ENCODE measurements at regions not wholly inside any gene's neighbourhood (a gene's known extent, or its start where the extent isn't known, plus 50 kb on each side); places are given as distances from the start of the nearest gene placed in this dataset.
"Not testable (repeated sequence)": the region's sequence is repeated elsewhere in the genome, so short reads cannot be mapped to it uniquely, and the experiment has no call there.

DNA sequence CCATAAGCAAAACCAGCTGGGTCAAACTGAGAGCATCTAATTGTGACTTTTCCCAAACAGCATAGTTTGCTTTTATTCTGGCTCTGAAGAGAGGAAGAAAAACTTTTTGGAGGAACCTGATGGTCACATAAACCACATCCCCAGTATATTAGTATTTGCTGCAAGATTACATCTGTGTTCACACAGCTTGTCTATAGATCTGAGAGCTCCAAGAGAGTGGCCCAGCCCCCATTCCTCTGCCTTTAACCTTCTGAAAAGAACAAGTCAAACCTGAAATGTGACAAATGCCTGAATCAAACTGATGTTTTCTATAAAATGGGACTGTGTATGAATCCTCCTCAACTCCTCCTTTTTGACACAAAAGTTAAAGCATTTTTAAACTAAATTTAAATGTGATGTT is 435.2 kb downstream of the ZNF479 start:
- H3K36me3 ChIP-seq; intact Hi-C loops (cut with DNase I; ENCODE audit: low total_unique reads); H3K4me1 ChIP-seq; H3K27ac ChIP-seq; H3K27me3 ChIP-seq; H3K4me3 ChIP-seq; DNase-seq (ENCODE audit: low spot score in 2 of 2): not testable (repeated sequence)
- peaks cover 0 to 20% of the 10 kb centered on the region in 2 donors for H3K9me3 ChIP-seq

DNA sequence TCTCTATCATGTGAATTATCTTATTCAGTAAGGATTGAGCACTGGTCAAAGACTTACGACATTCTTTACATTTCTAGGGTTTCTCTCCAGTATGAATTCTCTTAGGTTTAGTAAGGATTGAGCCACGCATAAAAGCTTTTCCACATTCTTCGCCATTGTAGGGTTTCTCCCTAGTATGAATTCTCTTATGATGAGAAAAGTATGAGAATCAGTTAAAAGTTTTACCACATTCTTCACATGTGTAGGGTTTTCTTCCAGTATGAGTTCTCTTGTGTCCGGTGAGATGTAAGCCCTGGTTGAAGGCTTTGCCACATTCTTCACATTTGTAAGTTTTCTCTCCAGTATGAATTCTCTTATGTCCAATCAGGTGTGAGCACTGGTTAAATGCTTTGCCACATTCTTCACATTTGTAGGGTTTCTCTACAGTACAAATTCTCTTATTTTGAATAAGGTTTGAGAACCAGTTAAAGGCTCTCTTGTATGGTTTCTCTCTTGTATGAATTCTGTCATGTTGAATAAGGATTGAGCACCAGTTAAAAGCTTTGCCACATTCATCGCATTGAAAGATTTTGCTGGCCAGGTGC is 445.9 kb downstream of the ZNF479 start:
- no peak for TF ChIP-seq POLR2A (IDR thresholded peaks at IDR 0.05)
- no peak for TF ChIP-seq POLR2AphosphoS5 (IDR thresholded peaks at IDR 0.05)
- TF ChIP-seq, protein P1, sequence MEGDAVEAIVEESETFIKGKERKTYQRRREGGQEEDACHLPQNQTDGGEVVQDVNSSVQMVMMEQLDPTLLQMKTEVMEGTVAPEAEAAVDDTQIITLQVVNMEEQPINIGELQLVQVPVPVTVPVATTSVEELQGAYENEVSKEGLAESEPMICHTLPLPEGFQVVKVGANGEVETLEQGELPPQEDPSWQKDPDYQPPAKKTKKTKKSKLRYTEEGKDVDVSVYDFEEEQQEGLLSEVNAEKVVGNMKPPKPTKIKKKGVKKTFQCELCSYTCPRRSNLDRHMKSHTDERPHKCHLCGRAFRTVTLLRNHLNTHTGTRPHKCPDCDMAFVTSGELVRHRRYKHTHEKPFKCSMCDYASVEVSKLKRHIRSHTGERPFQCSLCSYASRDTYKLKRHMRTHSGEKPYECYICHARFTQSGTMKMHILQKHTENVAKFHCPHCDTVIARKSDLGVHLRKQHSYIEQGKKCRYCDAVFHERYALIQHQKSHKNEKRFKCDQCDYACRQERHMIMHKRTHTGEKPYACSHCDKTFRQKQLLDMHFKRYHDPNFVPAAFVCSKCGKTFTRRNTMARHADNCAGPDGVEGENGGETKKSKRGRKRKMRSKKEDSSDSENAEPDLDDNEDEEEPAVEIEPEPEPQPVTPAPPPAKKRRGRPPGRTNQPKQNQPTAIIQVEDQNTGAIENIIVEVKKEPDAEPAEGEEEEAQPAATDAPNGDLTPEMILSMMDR (IDR thresholded peaks at IDR 0.05), result no peak
- no peak overlapping the region for H3K27ac ChIP-seq
- H3K27me3 ChIP-seq, result no peaks in the 10 kb centered on the region
- no peaks in the 10 kb centered on the region for H3K36me3 ChIP-seq
- intact Hi-C loops (cut with DNase I; ENCODE audit: low total_unique reads), result no loop called here
- H3K9me3 ChIP-seq, result peaks cover 25 to 73% of the 10 kb centered on the region in 2 donors
- no peaks in the 10 kb centered on the region for H3K4me1 ChIP-seq
- H3K4me3 ChIP-seq, result no peak overlapping the region
- no peak for DNase-seq (ENCODE audit: low spot score in 2 of 2)

- TF ChIP-seq, protein P1 (IDR thresholded peaks at IDR 0.05), result no peak
- TF ChIP-seq POLR2AphosphoS5 (IDR thresholded peaks at IDR 0.05), result no peak
Observed at GRCh38 chr7:56639173-56639746, 493.0 kb downstream of the ZNF479 start.

GRCh38 chr7:56609852-56610355 is 493.7 kb upstream of the NUPR2 start:
- intact Hi-C loops (cut with DNase I; ENCODE audit: low total_unique reads), result no loop called here

More at GRCh38 chr7:56639173-56639746, 493.0 kb downstream of the ZNF479 start:
- H3K4me3 ChIP-seq, result no peak overlapping the region
- H3K4me1 ChIP-seq, result no peaks in the 10 kb centered on the region
- H3K36me3 ChIP-seq, result no peaks in the 10 kb centered on the region
- H3K27ac ChIP-seq, result no peak overlapping the region
- DNase-seq (ENCODE audit: low spot score in 2 of 2), result no peak
- peaks cover 43 to 90% of the 10 kb centered on the region in 2 donors for H3K9me3 ChIP-seq
- intact Hi-C loops (cut with DNase I; ENCODE audit: low total_unique reads), result no loop called here
- no peaks in the 10 kb centered on the region for H3K27me3 ChIP-seq

GRCh38 chr7:56605146-56605545 is 488.9 kb upstream of the NUPR2 start:
- H3K27me3 ChIP-seq, result no peaks in the 10 kb centered on the region
- no peaks in the 10 kb centered on the region for H3K4me1 ChIP-seq
- intact Hi-C loops (cut with DNase I; ENCODE audit: low total_unique reads), result loop anchor here (2.0 kb wide), 1 partner anchor 28 kb away; no protein-coding TSS in a partner anchor
- H3K9me3 ChIP-seq, result peaks cover 13 to 41% of the 10 kb centered on the region in 2 donors
- H3K36me3 ChIP-seq, result no peaks in the 10 kb centered on the region
- no peak for DNase-seq (ENCODE audit: low spot score in 2 of 2)
- H3K4me3 ChIP-seq, result no peak overlapping the region
- H3K27ac ChIP-seq, result no peak overlapping the region
- TF ChIP-seq POLR2A (IDR thresholded peaks at IDR 0.05), result no peak

More at GRCh38 chr7:56609852-56610355, 493.7 kb upstream of the NUPR2 start:
- H3K4me3 ChIP-seq, result no peak overlapping the region
- H3K36me3 ChIP-seq, result no peaks in the 10 kb centered on the region
- no peak overlapping the region for H3K27ac ChIP-seq
- H3K27me3 ChIP-seq, result no peaks in the 10 kb centered on the region
- peaks cover 13 to 33% of the 10 kb centered on the region in 2 donors for H3K9me3 ChIP-seq
- no peaks in the 10 kb centered on the region for H3K4me1 ChIP-seq
- no peak for DNase-seq (ENCODE audit: low spot score in 2 of 2)
- TF ChIP-seq POLR2A (IDR thresholded peaks at IDR 0.05) (no peak), POLR2AphosphoS5 (IDR thresholded peaks at IDR 0.05) (no peak)
- TF ChIP-seq, protein P1 (IDR thresholded peaks at IDR 0.05), result no peak

- Histone ChIP-seq H3K27ac (no peak overlapping the region), H3K36me3 (no peaks in the 10 kb centered on the region), H3K4me3 (no peak overlapping the region), H3K27me3 (no peaks in the 10 kb centered on the region), H3K4me1 (no peaks in the 10 kb centered on the region), H3K9me3 (peaks cover 12 to 23% of the 10 kb centered on the region in 2 donors)
- intact Hi-C loops (cut with DNase I; ENCODE audit: low total_unique reads), result no loop called here
- DNase-seq (ENCODE audit: low spot score in 2 of 2), result no peak
- no peak for TF ChIP-seq POLR2AphosphoS5 (IDR thresholded peaks at IDR 0.05)
- TF ChIP-seq, protein P1 (IDR thresholded peaks at IDR 0.05), result no peak
- no peak for TF ChIP-seq POLR2A (IDR thresholded peaks at IDR 0.05)
Observed at GRCh38 chr7:56578612-56579011, 462.4 kb upstream of the NUPR2 start.
